K562 (cell line): ENCODE measurements at regions not wholly inside any gene's neighbourhood (a gene's known extent, or its start where the extent isn't known, plus 50 kb on each side); places are given as distances from the start of the nearest gene placed in this dataset.

Experiments used
- ARNT ChIP-seq, 2 experiments: fragments of 450-650 bp; IDR thresholded peaks; 2 replicates each; pipeline ENCODE4 v1.6.1; 2016; ENCODE audit warnings: mild to moderate bottlenecking in 1 of 2
- CBX3 ChIP-seq, 2 experiments: IDR thresholded peaks; 1 replicate in 1 of 2; 2 replicates in 1 of 2; pipeline ENCODE4 v1.6.1; 2012; ENCODE audit warnings: inconsistent platforms in 2 of 2, low read length in 2 of 2, borderline replicate concordance in 1 of 2, control low read depth in 1 of 2
- CHD4 ChIP-seq: fragments of 200-600 bp; sonication (generic); IDR thresholded peaks from 3 replicates; pipeline ENCODE4 v1.6.1; 2012; ENCODE audit warnings: low read depth, mild to moderate bottlenecking, mixed read lengths, low read length, inconsistent platforms; ENCODE audit not compliant: insufficient read depth, insufficient replicate concordance, poor library complexity, severe bottlenecking
- GABPB1 ChIP-seq: sonication (generic); formaldehyde crosslinking; IDR thresholded peaks from 2 replicates; pipeline ENCODE4 v1.8.0; 2022; ENCODE audit warnings: mild to moderate bottlenecking, missing genetic modification reagents
- POLR2AphosphoS5 ChIP-seq: IDR thresholded peaks from 2 replicates; pipeline ENCODE4 v1.6.1; 2011; ENCODE audit warnings: mild to moderate bottlenecking, low read depth, low read length, moderate library complexity; ENCODE audit not compliant: control insufficient read depth, insufficient read depth
- RAD21 ChIP-seq, 2 experiments: fragments of 250-450 bp in 1 of 2; fragments of 450-650 bp in 1 of 2; sonication (Bioruptor Pico) in 1 of 2; formaldehyde crosslinking in 1 of 2; IDR thresholded peaks in 1 of 2; conservative IDR thresholded peaks in 1 of 2; 2 replicates each; pipeline versions ENCODE4 v1.4.0 to v1.8.0; 2020 to 2022; ENCODE audit warnings: mild to moderate bottlenecking in 2 of 2, moderate library complexity in 1 of 2
- SAP30 ChIP-seq: fragments of 200-600 bp; sonication (generic); IDR thresholded peaks from 2 replicates; pipeline ENCODE4 v1.6.1; 2012; ENCODE audit warnings: borderline replicate concordance, low read depth, mild to moderate bottlenecking, moderate library complexity, low read length, control low read depth, inconsistent platforms; ENCODE audit not compliant: insufficient read depth, poor library complexity, severe bottlenecking
- SRF ChIP-seq, 2 experiments: fragments of 250-450, 450-650 bp in 1 of 2; sonication (Bioruptor Pico) in 1 of 2; sonication (generic) in 1 of 2; formaldehyde crosslinking; IDR thresholded peaks; 2 replicates each; pipeline versions ENCODE4 v1.5.0 to v1.5.1; 2020 to 2022; ENCODE audit warnings: mild to moderate bottlenecking in 1 of 2, missing genetic modification reagents in 1 of 2
- SRSF9 ChIP-seq: fragments of 200-400 bp; formaldehyde crosslinking; IDR thresholded peaks from 2 replicates; pipeline ENCODE4 v1.6.1; 2017; ENCODE audit warnings: low read depth, low read length, borderline replicate concordance
- TEAD4 ChIP-seq, 2 experiments: sonication (generic) in 1 of 2; formaldehyde crosslinking in 1 of 2; IDR thresholded peaks; 2 replicates each; pipeline versions ENCODE4 v1.6.1 to v1.8.0; 2012 to 2022; ENCODE audit warnings: borderline replicate concordance in 1 of 2, inconsistent platforms in 1 of 2, low read length in 1 of 2, mild to moderate bottlenecking in 1 of 2, missing genetic modification reagents in 1 of 2
- ZNF512 ChIP-seq: IDR thresholded peaks from 2 replicates; pipeline ENCODE4 v1.6.1; 2016; ENCODE audit warnings: missing genetic modification characterization, missing compliant biosample characterization
- ZNF699 ChIP-seq: fragments of 250-450 bp; sonication (Bioruptor Pico); IDR thresholded peaks from 2 replicates; pipeline ENCODE4 v1.8.0; 2021; ENCODE audit warnings: mild to moderate bottlenecking, moderate library complexity; ENCODE audit not compliant: insufficient replicate concordance
- TF ChIP-seq, protein P1 (sequence below), 2 experiments: fragments of 450-650 bp in 1 of 2; sonication (generic) in 1 of 2; formaldehyde crosslinking in 1 of 2; IDR thresholded peaks in 1 of 2; conservative IDR thresholded peaks in 1 of 2; 2 replicates each; pipeline versions ENCODE4 v1.6.1 to v1.8.1; 2016 to 2023; ENCODE audit warnings: mild to moderate bottlenecking in 2 of 2, moderate library complexity in 2 of 2, inconsistent platforms in 1 of 2, missing genetic modification reagents in 1 of 2

GRCh38 chr11:91305402-91305801 is 919.2 kb upstream of the FAT3 start:
- TF ChIP-seq POLR2AphosphoS5 (no peak), SRSF9 (no peak), TEAD4 (IDR thresholded peaks at IDR 0.05; ENCODE audit: low read length) (no peak), TEAD4 (CRISPR knock-in tag; IDR thresholded peaks at IDR 0.05; ENCODE audit: borderline replicate concordance) (no peak), ZNF512 (tag) (no peak), ARNT (IDR thresholded peaks at IDR 0.05) (no peak), CHD4 (no peak), SAP30 (no peak), SRF (CRISPR knock-in tag; IDR thresholded peaks at IDR 0.05) (no peak), CBX3 (IDR thresholded peaks at IDR 0.05; ENCODE audit: borderline replicate concordance in 1 of 2, low read length in 2 of 2) (no peak), GABPB1 (no peak), ZNF699 (CRISPR knock-in tag) (no peak), RAD21 (CRISPR knock-in tag; conservative IDR thresholded peaks at IDR 0.05 in 1 of 2, IDR thresholded peaks at IDR 0.05 in 1 of 2) (no peak)
- TF ChIP-seq, protein P1, sequence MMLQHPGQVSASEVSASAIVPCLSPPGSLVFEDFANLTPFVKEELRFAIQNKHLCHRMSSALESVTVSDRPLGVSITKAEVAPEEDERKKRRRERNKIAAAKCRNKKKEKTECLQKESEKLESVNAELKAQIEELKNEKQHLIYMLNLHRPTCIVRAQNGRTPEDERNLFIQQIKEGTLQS (IDR thresholded peaks at IDR 0.05), result no peak
- TF ChIP-seq, protein P1 (CRISPR knock-in tag; conservative IDR thresholded peaks at IDR 0.05), result no peak
